ENCODE measurements at regions not wholly inside any gene's neighbourhood (a gene's known extent, or its start where the extent isn't known, plus 50 kb on each side); places are given as distances from the start of the nearest gene placed in this dataset.

- Mint-ChIP-seq H3K27me3 (ENCODE audit: low read depth) (peaks cover 30% of the 10 kb centered on the region), H3K27ac (no peak overlapping the region), H3K4me3 (no peak overlapping the region), H3K4me1 (peaks cover 20 to 24% of the 10 kb centered on the region in 2 experiments), H3K36me3 (ENCODE audit: insufficient read depth in 1 of 3, low read depth in 3 of 3) (peaks cover 2 to 9% (median 5%) of the 10 kb centered on the region in 3 experiments; a peak in 4 of 7 replicates), H3K9me3 (peaks cover 8 to 11% of the 10 kb centered on the region in 2 experiments; a peak in 4 of 5 replicates)
- no peak overlapping the region for H4K8ac ChIP-seq (replicated peaks; ENCODE audit: insufficient read length, low read depth, low read length)
- no peak overlapping the region for H3K18ac ChIP-seq (ENCODE audit: insufficient read length, low read depth, low read length)
- H3K79me1 ChIP-seq (ENCODE audit: insufficient read depth, low read depth, low read length, poor library complexity, severe bottlenecking), result no peaks in the 10 kb centered on the region
- no peak for DNase-seq
- H2BK20ac ChIP-seq (ENCODE audit: low read depth, low read length, poor library complexity, severe bottlenecking), result no peak overlapping the region
- TF ChIP-seq CTCF (conservative IDR thresholded peaks at IDR 0.05), result no peak
- H4K5ac ChIP-seq (ENCODE audit: insufficient read length, low read depth, low read length), result no peak overlapping the region
- H3K9ac ChIP-seq (ENCODE audit: extremely low read depth, insufficient read length, low read length), result no peak overlapping the region
- no peak overlapping the region for H2BK120ac ChIP-seq (ENCODE audit: low read depth, low read length, poor library complexity, severe bottlenecking)
- H3K56ac ChIP-seq (ENCODE audit: insufficient read length, low read depth, low read length), result no peak overlapping the region
- no peak overlapping the region for H3K23ac ChIP-seq (ENCODE audit: insufficient read length, low read depth, low read length)
- H3K4me1 ChIP-seq (ENCODE audit: insufficient read depth, low read length), result peaks cover 5% of the 10 kb centered on the region; the same call in 1 of the 2 replicates
- no peak overlapping the region for H3K4me2 ChIP-seq (ENCODE audit: insufficient read depth, insufficient read length, low read length)
- H2AFZ ChIP-seq (ENCODE audit: low read length), result no peak overlapping the region
- no peak overlapping the region for H2BK15ac ChIP-seq (ENCODE audit: low read depth, low read length)
- H3K27ac ChIP-seq (ENCODE audit: insufficient read length, low read depth, low read length), result no peak overlapping the region
- H3K4ac ChIP-seq (ENCODE audit: low read depth, low read length), result no peak overlapping the region
- H3K23me2 ChIP-seq (ENCODE audit: insufficient read length, low read depth, low read length, poor library complexity, severe bottlenecking), result no peaks in the 10 kb centered on the region
- H2BK12ac ChIP-seq (ENCODE audit: insufficient read length, low read depth, low read length), result no peak overlapping the region
- H3K14ac ChIP-seq (ENCODE audit: insufficient read depth, low read length), result no peak overlapping the region
- no peaks in the 10 kb centered on the region for H3K9me3 ChIP-seq (ENCODE audit: control insufficient read depth, low read depth, low read length)
- H2AK5ac ChIP-seq (ENCODE audit: insufficient read length, low read length), result no peak overlapping the region
- WGBS (ENCODE audit: extremely low coverage, insufficient read length, low lambda C conversion rate), result no CpG with 5 or more reads among the region's 15 CpGs
- H2BK5ac ChIP-seq (ENCODE audit: insufficient read length, low read length), result no peak overlapping the region
- no peaks in the 10 kb centered on the region for H4K20me1 ChIP-seq (ENCODE audit: control insufficient read depth, insufficient read depth, insufficient read length)
- no peak overlapping the region for H3T11ph ChIP-seq (ENCODE audit: low read length)
- H3K79me2 ChIP-seq (ENCODE audit: insufficient read depth, low read length), result no peaks in the 10 kb centered on the region
- no peaks in the 10 kb centered on the region for H3K27me3 ChIP-seq (ENCODE audit: insufficient read depth, low read length)
- H4K91ac ChIP-seq (ENCODE audit: insufficient read length, low read depth, low read length), result no peak overlapping the region
These were observed 94.1 kb upstream of the NECTIN1 start for GRCh38 chr11:119823077-119823476.
